PFSK-1 (cell line): ENCODE measurements at regions not wholly inside any gene's neighbourhood (a gene's known extent, or its start where the extent isn't known, plus 50 kb on each side); places are given as distances from the start of the nearest gene placed in this dataset.

Source experiments
- FOXP2 ChIP-seq: optimal IDR thresholded peaks from 2 replicates; pipeline ENCODE3; 2011; ENCODE audit warnings: borderline replicate concordance, control low read depth, inconsistent platforms; ENCODE audit not compliant: insufficient read depth; ENCODE audit errors: extremely low read length, extremely low read depth
- POLR2AphosphoS5 ChIP-seq: IDR thresholded peaks from 2 replicates; pipeline ENCODE4 v1.6.1; 2012; ENCODE audit warnings: low read depth, mild to moderate bottlenecking, control low read depth, low read length, moderate library complexity
- SIN3A ChIP-seq: IDR thresholded peaks from 2 replicates; pipeline ENCODE4 v1.6.1; 2012; ENCODE audit warnings: mild to moderate bottlenecking, low read length, moderate library complexity, borderline replicate concordance; ENCODE audit not compliant: insufficient read depth
- TAF1 ChIP-seq: IDR thresholded peaks from 2 replicates; pipeline ENCODE4 v1.6.1; 2012; ENCODE audit warnings: low read length, control low read depth, borderline replicate concordance; ENCODE audit not compliant: insufficient read depth
- TF ChIP-seq, protein P1 (sequence below), 2 experiments: IDR thresholded peaks; 2 replicates each; pipeline versions ENCODE4 v1.6.1 to v1.8.0; 2011 to 2012; ENCODE audit warnings: low read depth in 2 of 2, low read length in 2 of 2, control low read depth in 1 of 2, inconsistent platforms in 1 of 2, mild to moderate bottlenecking in 1 of 2, moderate library complexity in 1 of 2; ENCODE audit not compliant: insufficient read depth in 1 of 2

DNA sequence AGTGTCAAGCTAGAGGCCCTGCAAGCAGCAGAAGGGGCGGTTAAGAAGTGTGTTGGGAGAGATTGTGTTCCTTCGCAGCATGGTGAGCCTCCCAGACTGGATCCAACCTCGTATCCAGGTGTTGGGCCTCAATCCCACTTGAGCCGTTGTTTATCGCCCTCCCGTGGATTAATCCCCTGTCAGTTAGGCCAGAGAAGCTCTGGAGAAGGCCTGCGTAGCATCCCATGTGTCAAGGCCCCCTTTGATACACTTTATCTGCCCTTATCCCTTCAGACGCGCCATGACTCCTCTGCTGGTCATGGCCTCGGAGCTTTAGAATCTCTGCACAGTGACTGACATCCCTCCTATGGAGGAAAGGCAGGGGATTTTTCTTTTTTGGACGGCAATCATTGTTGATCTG, 181.0 kb downstream of the ZFP64 start:
- TF ChIP-seq FOXP2 (no peak), SIN3A (no peak), TAF1 (no peak), POLR2AphosphoS5 (no peak)
- TF ChIP-seq, protein P1, sequence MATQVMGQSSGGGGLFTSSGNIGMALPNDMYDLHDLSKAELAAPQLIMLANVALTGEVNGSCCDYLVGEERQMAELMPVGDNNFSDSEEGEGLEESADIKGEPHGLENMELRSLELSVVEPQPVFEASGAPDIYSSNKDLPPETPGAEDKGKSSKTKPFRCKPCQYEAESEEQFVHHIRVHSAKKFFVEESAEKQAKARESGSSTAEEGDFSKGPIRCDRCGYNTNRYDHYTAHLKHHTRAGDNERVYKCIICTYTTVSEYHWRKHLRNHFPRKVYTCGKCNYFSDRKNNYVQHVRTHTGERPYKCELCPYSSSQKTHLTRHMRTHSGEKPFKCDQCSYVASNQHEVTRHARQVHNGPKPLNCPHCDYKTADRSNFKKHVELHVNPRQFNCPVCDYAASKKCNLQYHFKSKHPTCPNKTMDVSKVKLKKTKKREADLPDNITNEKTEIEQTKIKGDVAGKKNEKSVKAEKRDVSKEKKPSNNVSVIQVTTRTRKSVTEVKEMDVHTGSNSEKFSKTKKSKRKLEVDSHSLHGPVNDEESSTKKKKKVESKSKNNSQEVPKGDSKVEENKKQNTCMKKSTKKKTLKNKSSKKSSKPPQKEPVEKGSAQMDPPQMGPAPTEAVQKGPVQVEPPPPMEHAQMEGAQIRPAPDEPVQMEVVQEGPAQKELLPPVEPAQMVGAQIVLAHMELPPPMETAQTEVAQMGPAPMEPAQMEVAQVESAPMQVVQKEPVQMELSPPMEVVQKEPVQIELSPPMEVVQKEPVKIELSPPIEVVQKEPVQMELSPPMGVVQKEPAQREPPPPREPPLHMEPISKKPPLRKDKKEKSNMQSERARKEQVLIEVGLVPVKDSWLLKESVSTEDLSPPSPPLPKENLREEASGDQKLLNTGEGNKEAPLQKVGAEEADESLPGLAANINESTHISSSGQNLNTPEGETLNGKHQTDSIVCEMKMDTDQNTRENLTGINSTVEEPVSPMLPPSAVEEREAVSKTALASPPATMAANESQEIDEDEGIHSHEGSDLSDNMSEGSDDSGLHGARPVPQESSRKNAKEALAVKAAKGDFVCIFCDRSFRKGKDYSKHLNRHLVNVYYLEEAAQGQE (IDR thresholded peaks at IDR 0.05; ENCODE audit: insufficient read depth in 1 of 2, low read depth in 2 of 2, low read length in 2 of 2): no peak

DNA sequence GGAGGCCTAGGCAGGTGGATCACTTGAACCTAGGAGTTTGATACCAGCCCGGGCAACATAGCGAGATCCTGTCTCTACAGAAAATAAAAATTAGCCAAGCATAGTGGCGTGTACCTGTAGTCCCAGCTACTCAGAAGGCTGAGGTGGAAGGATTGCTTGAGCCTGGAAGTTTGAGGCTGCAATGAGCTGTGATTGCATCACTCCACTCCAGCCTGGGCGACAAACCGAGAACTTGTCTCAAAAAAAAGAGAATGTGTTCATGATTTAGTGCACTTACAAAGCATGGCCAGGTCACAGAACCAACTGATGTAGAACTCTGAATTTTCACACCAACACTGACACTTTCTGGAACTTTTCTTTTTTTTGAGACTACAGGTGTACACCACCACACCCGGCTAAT, 182.7 kb downstream of the ZFP64 start:
- TF ChIP-seq SIN3A (no peak), TAF1 (no peak), POLR2AphosphoS5 (no peak), FOXP2 (no peak)
- TF ChIP-seq, protein P1 (IDR thresholded peaks at IDR 0.05; ENCODE audit: insufficient read depth in 1 of 2, low read depth in 2 of 2, low read length in 2 of 2): no peak

DNA sequence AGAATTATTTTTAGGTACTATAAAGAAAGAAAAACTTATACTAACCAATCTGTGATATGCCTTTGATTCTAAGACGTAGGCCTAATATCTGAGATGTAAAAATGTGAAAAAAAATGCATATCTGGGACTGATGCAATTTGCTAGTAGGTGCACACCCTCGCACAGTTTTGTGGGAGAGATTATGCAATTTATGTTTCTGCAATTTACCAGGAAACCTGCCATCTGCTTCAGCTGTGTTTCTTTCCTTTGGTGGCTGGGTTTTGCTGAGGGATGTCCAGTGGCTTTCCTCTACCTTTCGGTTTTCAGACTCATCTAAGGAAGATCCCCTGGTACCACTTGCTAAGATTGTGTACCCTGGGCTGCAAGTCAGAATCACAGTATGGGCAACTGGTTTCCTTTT, 186.9 kb downstream of the ZFP64 start:
- TF ChIP-seq TAF1: no peak

DNA sequence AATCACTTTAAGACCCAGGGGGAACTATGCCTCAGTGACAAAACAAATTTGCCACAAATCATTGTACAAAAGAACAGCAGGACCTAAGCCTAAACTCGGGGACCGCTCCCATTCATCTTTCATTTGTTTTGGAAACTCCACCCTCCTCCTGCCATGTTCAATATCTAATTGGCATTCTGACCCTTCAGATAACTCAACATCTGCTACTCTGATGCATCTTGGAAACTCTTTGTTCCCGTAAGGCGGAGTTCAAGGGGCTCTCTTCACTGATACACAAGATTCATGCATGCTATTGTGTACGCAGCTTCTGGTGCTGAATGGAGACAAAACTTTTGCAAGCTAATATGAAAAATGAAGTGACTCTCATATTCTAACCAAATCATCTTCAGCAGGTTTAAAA, 187.6 kb downstream of the ZFP64 start:
- TF ChIP-seq FOXP2 (no peak), POLR2AphosphoS5 (no peak)

DNA sequence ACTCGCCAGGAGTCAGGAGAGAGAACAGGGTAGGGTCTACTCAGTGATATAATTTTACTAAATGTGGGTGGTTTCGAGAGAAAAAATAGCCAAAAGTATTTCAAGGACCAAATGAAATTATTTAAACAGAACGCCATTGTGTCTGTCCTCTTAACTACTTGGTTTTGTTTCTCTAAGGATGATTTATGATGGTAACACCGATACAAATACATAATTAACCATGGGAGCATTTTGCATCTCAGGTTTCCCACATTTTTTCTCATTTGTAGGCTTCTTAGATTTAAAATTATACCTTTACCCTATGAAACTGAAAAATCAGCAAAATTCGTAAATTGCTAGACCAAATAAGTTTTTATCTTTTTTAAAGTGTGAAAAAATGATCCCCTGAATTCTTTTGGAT, 188.2 kb downstream of the ZFP64 start:
- TF ChIP-seq TAF1 (no peak), POLR2AphosphoS5 (no peak), SIN3A (no peak), FOXP2 (no peak)
- TF ChIP-seq, protein P1 (IDR thresholded peaks at IDR 0.05; ENCODE audit: insufficient read depth in 1 of 2, low read depth in 2 of 2, low read length in 2 of 2): no peak

DNA sequence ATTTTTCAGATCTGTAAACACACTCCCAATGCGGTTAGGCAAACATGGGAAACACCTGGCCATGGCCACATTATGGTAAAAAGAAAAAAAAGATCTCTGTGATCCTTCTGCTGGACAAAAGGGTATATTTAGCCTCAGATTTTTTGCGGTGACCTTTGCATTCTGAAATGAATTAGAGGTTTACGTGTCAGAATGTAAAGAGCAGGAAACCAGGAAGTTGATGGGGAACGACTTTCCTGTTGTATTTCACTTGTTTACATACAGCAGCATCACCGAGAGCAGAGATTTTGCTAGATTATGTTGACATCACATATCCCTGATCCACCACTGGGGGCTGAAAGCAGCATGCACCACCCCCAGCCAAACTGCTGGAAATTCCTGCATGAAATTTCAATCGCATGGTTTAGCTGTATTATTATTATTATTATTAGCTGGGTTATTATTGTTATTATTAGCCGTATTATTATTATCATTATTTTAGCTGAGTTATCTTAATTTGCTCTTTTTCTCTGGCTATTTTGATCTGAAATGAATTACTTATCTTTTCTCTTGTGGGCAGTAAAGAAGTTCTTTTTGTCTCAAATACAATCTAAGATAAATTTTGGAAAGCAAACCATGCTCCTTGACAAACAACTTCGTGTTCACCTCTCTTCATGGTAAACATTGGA, 189.4 kb downstream of the ZFP64 start:
- TF ChIP-seq FOXP2: peak; percentile 22
- TF ChIP-seq, protein P1 (IDR thresholded peaks at IDR 0.05; ENCODE audit: insufficient read depth in 1 of 2, low read depth in 2 of 2, low read length in 2 of 2): no peak
